Natural killer cell (primary cell): ENCODE measurements at regions not wholly inside any gene's neighbourhood (a gene's known extent, or its start where the extent isn't known, plus 50 kb on each side); places are given as distances from the start of the nearest gene placed in this dataset.
"Not testable (repeated sequence)": the region's sequence is repeated elsewhere in the genome, so short reads cannot be mapped to it uniquely, and the experiment has no call there.

Source experiments
- ATAC-seq, 3 donors: fragments of 150-1000 bp in 2 of 3; fragments of 200-7000 bp in 1 of 3; cut with Tn5 transposase; 1 replicate in 1 of 3; 2 replicates in 2 of 3; pipeline ENCODE4 v1.10.0; 2021; ENCODE audit warnings: mild to moderate bottlenecking in 2 of 3, moderate library complexity in 2 of 3
- DNase-seq, 2 donors: peaks; one replicate each; pipeline versions ENCODE4 v3.0.0 to v3.0.0-alpha.2; 2013 to 2021; ENCODE audit warnings: mixed read lengths in 1 of 2
- H3K27ac ChIP-seq: one replicate; pipeline ENCODE4 v1.5.1; 2013; ENCODE audit warnings: mild to moderate bottlenecking, low read length
- H3K27me3 ChIP-seq: one replicate; pipeline ENCODE4 v1.6.1; 2013; ENCODE audit warnings: low read length; ENCODE audit not compliant: control insufficient read depth, insufficient read depth
- H3K36me3 ChIP-seq: one replicate; pipeline ENCODE4 v1.6.1; 2013; ENCODE audit warnings: low read length; ENCODE audit not compliant: control insufficient read depth, insufficient read depth
- H3K4me1 ChIP-seq: one replicate; pipeline ENCODE4 v1.6.1; 2013; ENCODE audit warnings: low read length; ENCODE audit not compliant: control insufficient read depth, insufficient read depth
- H3K4me3 ChIP-seq: one replicate; pipeline ENCODE4 v1.5.1; 2013; ENCODE audit warnings: low read length
- H3K9me3 ChIP-seq: one replicate; pipeline ENCODE4 v1.6.1; 2013; ENCODE audit warnings: low read length; ENCODE audit not compliant: control insufficient read depth, insufficient read depth
- H3K27ac Mint-ChIP-seq, 2 donors: one replicate each; pipeline ENCODE4 v1.8.0; 2022; ENCODE audit warnings: mild to moderate bottlenecking in 2 of 2, mixed read lengths in 2 of 2, moderate library complexity in 1 of 2
- H3K27me3 Mint-ChIP-seq, 2 donors: one replicate each; pipeline ENCODE4 v1.8.0; 2022; ENCODE audit warnings: low read depth in 2 of 2, mixed read lengths in 2 of 2
- H3K36me3 Mint-ChIP-seq: one replicate; pipeline ENCODE4 v1.8.0; 2022; ENCODE audit warnings: mixed read lengths
- H3K4me1 Mint-ChIP-seq, 2 donors: one replicate each; pipeline ENCODE4 v1.8.0; 2022; ENCODE audit warnings: mixed read lengths in 2 of 2
- H3K4me3 Mint-ChIP-seq: one replicate; pipeline ENCODE4 v1.8.0; 2022; ENCODE audit warnings: mild to moderate bottlenecking, moderate library complexity, mixed read lengths
- H3K9me3 Mint-ChIP-seq, 2 donors: one replicate each; pipeline ENCODE4 v1.8.0; 2022; ENCODE audit warnings: mixed read lengths in 2 of 2
- WGBS: methylation state at CpG from one replicate; pipeline ENCODE4 v1.1.7; 2013; ENCODE audit warnings: missing lambda C conversion rate; ENCODE audit not compliant: insufficient coverage; 5-methylcytosine and 5-hydroxymethylcytosine counted together
- intact Hi-C: fragments of 100-400 bp; cut with micrococcal nuclease; formaldehyde crosslinking; loops from one replicate; pipeline ENCODE4 v1.14.2; 2022
- TF ChIP-seq, protein P1 (sequence below): fragments of 200-600 bp; IDR thresholded peaks from one replicate; pipeline ENCODE4 v1.8.0; 2022; ENCODE audit warnings: antibody characterized with exemption

DNA sequence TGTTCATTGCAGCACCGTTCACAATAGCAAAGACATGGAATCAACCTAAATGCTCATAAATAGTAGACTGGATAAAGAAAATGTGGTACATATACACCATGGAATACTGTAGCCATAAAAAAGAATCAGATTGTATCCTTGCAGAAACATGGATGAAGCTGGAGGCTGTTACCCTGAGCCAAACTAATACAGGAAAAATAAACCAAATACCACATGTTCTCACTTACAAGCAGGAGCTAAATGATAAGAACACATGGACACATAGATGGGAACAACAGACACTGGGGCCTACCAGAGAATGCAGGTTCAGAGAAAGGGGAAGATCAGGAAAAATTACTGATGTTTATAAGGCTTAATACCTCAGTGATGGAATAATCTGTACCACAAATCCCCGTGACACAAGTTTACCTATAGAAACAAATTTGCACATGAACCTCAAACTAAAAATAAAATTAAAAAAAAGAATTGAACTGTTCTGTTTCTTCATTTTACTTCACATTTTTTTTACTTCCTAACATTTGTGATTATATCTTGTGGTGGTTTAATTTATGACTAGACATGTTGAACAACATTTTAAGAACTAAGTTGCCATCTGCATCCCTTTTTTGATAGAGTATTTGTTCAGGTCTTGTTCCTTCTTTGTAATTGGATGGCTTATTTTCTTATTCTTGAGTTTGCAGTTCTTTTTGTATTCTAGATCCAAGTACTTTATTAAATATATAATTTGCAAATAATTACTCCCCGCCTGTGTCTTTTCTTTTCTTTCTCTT, 835.2 kb downstream of the FSCB start:
- Mint-ChIP-seq H3K4me1 (no peaks in the 10 kb centered on the region), H3K27me3 (no peaks in the 10 kb centered on the region), H3K27ac (no peak overlapping the region), H3K36me3 (peaks cover 3% of the 10 kb centered on the region), H3K9me3 (peaks cover 21 to 30% of the 10 kb centered on the region in 2 donors), H3K4me3 (no peak overlapping the region)
- DNase-seq (no peak), ATAC-seq (no peak)
- H3K9me3 ChIP-seq, result peaks cover 3% of the 10 kb centered on the region
- H3K4me3 ChIP-seq, result no peak overlapping the region
- no peaks in the 10 kb centered on the region for H3K4me1 ChIP-seq
- intact Hi-C loops, result no loop called here
- TF ChIP-seq, protein P1, sequence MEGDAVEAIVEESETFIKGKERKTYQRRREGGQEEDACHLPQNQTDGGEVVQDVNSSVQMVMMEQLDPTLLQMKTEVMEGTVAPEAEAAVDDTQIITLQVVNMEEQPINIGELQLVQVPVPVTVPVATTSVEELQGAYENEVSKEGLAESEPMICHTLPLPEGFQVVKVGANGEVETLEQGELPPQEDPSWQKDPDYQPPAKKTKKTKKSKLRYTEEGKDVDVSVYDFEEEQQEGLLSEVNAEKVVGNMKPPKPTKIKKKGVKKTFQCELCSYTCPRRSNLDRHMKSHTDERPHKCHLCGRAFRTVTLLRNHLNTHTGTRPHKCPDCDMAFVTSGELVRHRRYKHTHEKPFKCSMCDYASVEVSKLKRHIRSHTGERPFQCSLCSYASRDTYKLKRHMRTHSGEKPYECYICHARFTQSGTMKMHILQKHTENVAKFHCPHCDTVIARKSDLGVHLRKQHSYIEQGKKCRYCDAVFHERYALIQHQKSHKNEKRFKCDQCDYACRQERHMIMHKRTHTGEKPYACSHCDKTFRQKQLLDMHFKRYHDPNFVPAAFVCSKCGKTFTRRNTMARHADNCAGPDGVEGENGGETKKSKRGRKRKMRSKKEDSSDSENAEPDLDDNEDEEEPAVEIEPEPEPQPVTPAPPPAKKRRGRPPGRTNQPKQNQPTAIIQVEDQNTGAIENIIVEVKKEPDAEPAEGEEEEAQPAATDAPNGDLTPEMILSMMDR, result no peak
- H3K27ac ChIP-seq, result no peak overlapping the region
- H3K27me3 ChIP-seq, result no peaks in the 10 kb centered on the region
- H3K36me3 ChIP-seq, result no peaks in the 10 kb centered on the region
- no CpG with 5 or more reads among the region's 3 CpGs for WGBS

DNA sequence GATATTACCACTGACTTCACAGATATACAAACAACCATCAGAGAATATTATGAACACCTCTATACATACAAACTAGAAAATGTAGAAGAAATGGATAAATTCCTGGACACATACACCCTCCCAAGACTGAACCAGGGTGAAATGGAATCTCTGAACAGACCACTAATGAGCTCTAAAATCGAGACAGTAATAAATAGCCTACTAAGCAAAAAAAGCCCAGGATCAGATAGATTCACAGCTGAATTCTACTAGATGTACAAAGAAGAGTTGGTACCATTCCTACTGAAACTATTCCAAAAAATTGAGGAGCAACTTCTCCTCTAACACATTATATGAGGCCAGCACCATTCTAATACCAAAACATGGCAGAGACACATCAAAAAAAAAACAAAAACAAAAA, 837.7 kb downstream of the FSCB start:
- Mint-ChIP-seq H3K27ac (no peak overlapping the region), H3K9me3 (peaks cover 23 to 34% of the 10 kb centered on the region in 2 donors), H3K4me1 (no peaks in the 10 kb centered on the region), H3K36me3 (peaks cover 8% of the 10 kb centered on the region), H3K4me3 (no peak overlapping the region), H3K27me3 (no peaks in the 10 kb centered on the region)
- no peak overlapping the region for H3K4me3 ChIP-seq
- ATAC-seq (no peak), DNase-seq (no peak)
- peaks cover 15% of the 10 kb centered on the region for H3K9me3 ChIP-seq
- H3K27ac ChIP-seq, result no peak overlapping the region
- no peaks in the 10 kb centered on the region for H3K4me1 ChIP-seq
- no peaks in the 10 kb centered on the region for H3K36me3 ChIP-seq
- TF ChIP-seq, protein P1, result no peak
- H3K27me3 ChIP-seq, result no peaks in the 10 kb centered on the region
- intact Hi-C loops, result no loop called here
- 85% methylated on average over 1 of the region's 1 CpG for WGBS

DNA sequence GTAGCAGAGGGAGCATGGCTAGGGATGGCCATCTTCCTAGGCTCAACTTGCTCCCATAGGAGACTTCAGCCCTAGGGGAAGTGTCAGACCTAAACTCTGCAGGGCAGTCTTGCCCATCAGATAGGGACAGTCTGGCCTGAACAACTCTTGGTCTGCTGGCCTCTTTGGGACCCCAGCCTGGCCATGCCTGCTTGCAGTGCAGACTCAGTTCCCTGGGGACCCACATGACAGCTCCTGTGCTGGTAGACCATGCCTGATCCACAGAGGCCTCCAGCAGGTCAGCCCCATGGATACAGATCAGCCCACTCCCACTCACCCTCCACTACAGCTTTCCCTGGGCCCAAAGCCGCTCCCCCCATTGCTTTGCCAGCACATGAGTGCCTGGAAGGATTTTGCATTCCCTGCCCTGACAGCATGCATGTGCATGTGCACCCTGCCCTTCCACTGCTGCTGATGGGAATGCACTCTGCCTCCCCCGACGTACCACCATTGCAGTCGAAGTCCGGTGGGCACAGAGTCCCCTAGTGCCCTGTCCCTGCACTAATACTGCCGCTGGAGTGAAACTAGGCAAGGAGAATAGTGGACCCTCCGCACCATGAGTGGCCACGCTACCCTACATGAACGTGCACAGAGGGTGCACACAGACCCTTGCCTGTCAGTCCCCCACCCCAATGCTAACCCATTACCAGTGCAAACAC, 841.4 kb downstream of the FSCB start:
- ATAC-seq (no peak), DNase-seq (no peak)
- H3K27ac Mint-ChIP-seq, result no peak overlapping the region
- no peaks in the 10 kb centered on the region for H3K36me3 ChIP-seq
- no peak overlapping the region for H3K4me3 Mint-ChIP-seq
- intact Hi-C loops, result no loop called here
- TF ChIP-seq, protein P1, result no peak
- H3K27me3 Mint-ChIP-seq, result no peaks in the 10 kb centered on the region
- 81% methylated on average over 9 of the region's 9 CpGs for WGBS
- no peak overlapping the region for H3K4me3 ChIP-seq
- no peaks in the 10 kb centered on the region for H3K4me1 ChIP-seq
- no peaks in the 10 kb centered on the region for H3K4me1 Mint-ChIP-seq
- peaks cover 18 to 33% of the 10 kb centered on the region in 2 donors for H3K9me3 Mint-ChIP-seq
- H3K36me3 Mint-ChIP-seq, result peaks cover 8% of the 10 kb centered on the region
- H3K27me3 ChIP-seq, result no peaks in the 10 kb centered on the region
- peaks cover 15% of the 10 kb centered on the region for H3K9me3 ChIP-seq
- H3K27ac ChIP-seq, result no peak overlapping the region

DNA sequence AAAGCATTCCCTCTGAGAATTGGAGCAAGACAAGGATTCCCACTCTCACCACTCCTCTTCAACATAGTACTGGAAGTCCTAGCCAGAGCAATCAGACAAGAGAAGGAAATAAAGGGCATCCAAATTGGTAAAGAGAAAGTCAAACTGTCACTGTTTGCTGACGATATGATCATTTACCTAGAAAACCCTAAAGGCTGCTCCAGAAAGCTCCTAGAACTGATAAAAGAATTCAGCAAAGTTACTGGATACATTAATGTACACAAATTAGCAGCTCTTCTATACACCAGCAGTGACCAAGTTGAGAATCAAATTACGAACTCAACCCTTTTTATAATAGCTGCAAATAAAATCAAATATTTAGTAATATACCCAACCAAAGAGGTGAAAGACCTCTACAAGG, 851.9 kb downstream of the FSCB start:
- ATAC-seq, H3K27me3 ChIP-seq, DNase-seq, H3K27me3 Mint-ChIP-seq, H3K36me3 Mint-ChIP-seq, H3K4me3 ChIP-seq, H3K9me3 ChIP-seq, H3K27ac ChIP-seq, H3K4me3 Mint-ChIP-seq, H3K27ac Mint-ChIP-seq, H3K36me3 ChIP-seq, H3K4me1 Mint-ChIP-seq, intact Hi-C loops, H3K4me1 ChIP-seq: not testable (repeated sequence)
- 87% methylated on average over 2 of the region's 2 CpGs for WGBS
- H3K9me3 Mint-ChIP-seq, result peaks cover 21 to 30% of the 10 kb centered on the region in 2 donors
